NCI-H2196 (cell line): ENCODE measurements at regions not wholly inside any gene's neighbourhood (a gene's known extent, or its start where the extent isn't known, plus 50 kb on each side); places are given as distances from the start of the nearest gene placed in this dataset.

Experiments used
- DNase-seq: peaks from one replicate; lab custom pipeline; 2025; ENCODE audit not compliant: unreplicated experiment; lab: John Stamatoyannopoulos, UW

GRCh38 chr9:89765211-89765946, 160.6 kb downstream of the GADD45G start:
- DNase-seq = no peak

GRCh38 chr9:89766991-89767390, 162.2 kb downstream of the GADD45G start:
- no peak for DNase-seq

GRCh38 chr9:89768051-89768450, 163.2 kb downstream of the GADD45G start:
- DNase-seq = no peak

GRCh38 chr9:89768650-89769071, 163.8 kb downstream of the GADD45G start:
- no peak for DNase-seq

GRCh38 chr9:89770531-89771174, 165.8 kb downstream of the GADD45G start:
- no peak for DNase-seq

- no peak for DNase-seq
These were observed 166.4 kb downstream of the GADD45G start for GRCh38 chr9:89771205-89771604.

GRCh38 chr9:89773170-89773569, 168.4 kb downstream of the GADD45G start:
- no peak for DNase-seq

GRCh38 chr9:89774858-89775370, 170.1 kb downstream of the GADD45G start:
- no peak for DNase-seq

- DNase-seq = no peak
These were observed 170.8 kb downstream of the GADD45G start for GRCh38 chr9:89775641-89776040.

- no peak for DNase-seq
These were observed 172.1 kb downstream of the GADD45G start for GRCh38 chr9:89776795-89777525.

- no peak for DNase-seq
These were observed 172.7 kb downstream of the GADD45G start for GRCh38 chr9:89777544-89777943.

- DNase-seq = no peak
These were observed 173.6 kb downstream of the GADD45G start for GRCh38 chr9:89778100-89779090.

GRCh38 chr9:89779405-89780203, 174.8 kb downstream of the GADD45G start:
- no peak for DNase-seq

GRCh38 chr9:89780959-89781358, 176.1 kb downstream of the GADD45G start:
- DNase-seq = no peak

- no peak for DNase-seq
These were observed 177.2 kb downstream of the GADD45G start for GRCh38 chr9:89781838-89782540.

- peak; percentile 12 for DNase-seq
These were observed 181.8 kb downstream of the GADD45G start for GRCh38 chr9:89786655-89787054.

GRCh38 chr9:89787595-89787994, 182.8 kb downstream of the GADD45G start:
- no peak for DNase-seq

GRCh38 chr9:89788434-89788833, 183.6 kb downstream of the GADD45G start:
- DNase-seq = no peak

GRCh38 chr9:89789922-89790510, 185.2 kb downstream of the GADD45G start:
- DNase-seq = no peak
